ENCODE measurements at regions not wholly inside any gene's neighbourhood (a gene's known extent, or its start where the extent isn't known, plus 50 kb on each side); places are given as distances from the start of the nearest gene placed in this dataset.

DNA sequence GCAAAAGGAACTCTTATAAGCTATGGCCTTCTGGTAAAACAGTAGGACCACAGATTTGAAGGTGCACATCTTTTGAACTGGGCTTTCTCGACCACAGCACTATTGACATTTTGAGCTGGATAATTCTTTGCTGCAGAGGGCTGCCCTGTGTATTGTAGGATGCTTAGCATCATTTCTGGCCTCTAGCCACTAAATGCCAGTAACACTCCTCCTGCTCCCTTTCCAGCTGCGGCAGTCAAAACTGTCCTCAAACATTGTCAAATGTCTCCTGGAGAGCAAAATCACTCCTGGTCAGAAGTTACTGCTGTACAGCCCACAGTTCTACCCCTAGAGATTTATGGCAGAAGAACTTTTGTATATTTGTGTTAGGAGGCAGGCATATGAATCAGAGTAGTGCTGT is 836.7 kb downstream of the PLA2G4A start:
- Mint-ChIP-seq H3K27ac (no peak overlapping the region), H3K36me3 (ENCODE audit: low read depth) (peaks cover 3% of the 10 kb centered on the region; the same call in 1 of the 3 replicates), H3K9me3 (no peaks in the 10 kb centered on the region), H3K27me3 (ENCODE audit: insufficient read depth, low read depth, poor library complexity) (no peaks in the 10 kb centered on the region), H3K4me3 (no peak overlapping the region), H3K4me1 (no peaks in the 10 kb centered on the region)
- no peak for DNase-seq (ENCODE audit: low spot score)
- TF ChIP-seq ZNF331 (CRISPR knock-in tag; IDR thresholded peaks at IDR 0.05; ENCODE audit: low read depth) (no peak), POLR2AphosphoS5 (IDR thresholded peaks at IDR 0.05; ENCODE audit: low read depth) (no peak), EZH2 (IDR thresholded peaks at IDR 0.05; ENCODE audit: low read depth, unreplicated experiment) (no peak), JUNB (IDR thresholded peaks at IDR 0.05; ENCODE audit: unreplicated experiment) (no peak), NANOG (IDR thresholded peaks at IDR 0.05; ENCODE audit: borderline replicate concordance) (no peak), EZH2phosphoT487 (IDR thresholded peaks at IDR 0.05; ENCODE audit: unreplicated experiment) (no peak), ZNF114 (CRISPR knock-in tag; IDR thresholded peaks at IDR 0.05) (no peak), CREB1 (CRISPR knock-in tag; IDR thresholded peaks at IDR 0.05; ENCODE audit: low read depth) (no peak), STAT1 (IDR thresholded peaks at IDR 0.05; ENCODE audit: unreplicated experiment) (no peak)
- TF ChIP-seq, protein P1, sequence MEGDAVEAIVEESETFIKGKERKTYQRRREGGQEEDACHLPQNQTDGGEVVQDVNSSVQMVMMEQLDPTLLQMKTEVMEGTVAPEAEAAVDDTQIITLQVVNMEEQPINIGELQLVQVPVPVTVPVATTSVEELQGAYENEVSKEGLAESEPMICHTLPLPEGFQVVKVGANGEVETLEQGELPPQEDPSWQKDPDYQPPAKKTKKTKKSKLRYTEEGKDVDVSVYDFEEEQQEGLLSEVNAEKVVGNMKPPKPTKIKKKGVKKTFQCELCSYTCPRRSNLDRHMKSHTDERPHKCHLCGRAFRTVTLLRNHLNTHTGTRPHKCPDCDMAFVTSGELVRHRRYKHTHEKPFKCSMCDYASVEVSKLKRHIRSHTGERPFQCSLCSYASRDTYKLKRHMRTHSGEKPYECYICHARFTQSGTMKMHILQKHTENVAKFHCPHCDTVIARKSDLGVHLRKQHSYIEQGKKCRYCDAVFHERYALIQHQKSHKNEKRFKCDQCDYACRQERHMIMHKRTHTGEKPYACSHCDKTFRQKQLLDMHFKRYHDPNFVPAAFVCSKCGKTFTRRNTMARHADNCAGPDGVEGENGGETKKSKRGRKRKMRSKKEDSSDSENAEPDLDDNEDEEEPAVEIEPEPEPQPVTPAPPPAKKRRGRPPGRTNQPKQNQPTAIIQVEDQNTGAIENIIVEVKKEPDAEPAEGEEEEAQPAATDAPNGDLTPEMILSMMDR (conservative IDR thresholded peaks at IDR 0.05; ENCODE audit: low read depth in 2 of 2): no peak
- TF ChIP-seq, protein P2, sequence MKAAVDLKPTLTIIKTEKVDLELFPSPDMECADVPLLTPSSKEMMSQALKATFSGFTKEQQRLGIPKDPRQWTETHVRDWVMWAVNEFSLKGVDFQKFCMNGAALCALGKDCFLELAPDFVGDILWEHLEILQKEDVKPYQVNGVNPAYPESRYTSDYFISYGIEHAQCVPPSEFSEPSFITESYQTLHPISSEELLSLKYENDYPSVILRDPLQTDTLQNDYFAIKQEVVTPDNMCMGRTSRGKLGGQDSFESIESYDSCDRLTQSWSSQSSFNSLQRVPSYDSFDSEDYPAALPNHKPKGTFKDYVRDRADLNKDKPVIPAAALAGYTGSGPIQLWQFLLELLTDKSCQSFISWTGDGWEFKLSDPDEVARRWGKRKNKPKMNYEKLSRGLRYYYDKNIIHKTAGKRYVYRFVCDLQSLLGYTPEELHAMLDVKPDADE (IDR thresholded peaks at IDR 0.05): no peak
- TF ChIP-seq, protein P3, sequence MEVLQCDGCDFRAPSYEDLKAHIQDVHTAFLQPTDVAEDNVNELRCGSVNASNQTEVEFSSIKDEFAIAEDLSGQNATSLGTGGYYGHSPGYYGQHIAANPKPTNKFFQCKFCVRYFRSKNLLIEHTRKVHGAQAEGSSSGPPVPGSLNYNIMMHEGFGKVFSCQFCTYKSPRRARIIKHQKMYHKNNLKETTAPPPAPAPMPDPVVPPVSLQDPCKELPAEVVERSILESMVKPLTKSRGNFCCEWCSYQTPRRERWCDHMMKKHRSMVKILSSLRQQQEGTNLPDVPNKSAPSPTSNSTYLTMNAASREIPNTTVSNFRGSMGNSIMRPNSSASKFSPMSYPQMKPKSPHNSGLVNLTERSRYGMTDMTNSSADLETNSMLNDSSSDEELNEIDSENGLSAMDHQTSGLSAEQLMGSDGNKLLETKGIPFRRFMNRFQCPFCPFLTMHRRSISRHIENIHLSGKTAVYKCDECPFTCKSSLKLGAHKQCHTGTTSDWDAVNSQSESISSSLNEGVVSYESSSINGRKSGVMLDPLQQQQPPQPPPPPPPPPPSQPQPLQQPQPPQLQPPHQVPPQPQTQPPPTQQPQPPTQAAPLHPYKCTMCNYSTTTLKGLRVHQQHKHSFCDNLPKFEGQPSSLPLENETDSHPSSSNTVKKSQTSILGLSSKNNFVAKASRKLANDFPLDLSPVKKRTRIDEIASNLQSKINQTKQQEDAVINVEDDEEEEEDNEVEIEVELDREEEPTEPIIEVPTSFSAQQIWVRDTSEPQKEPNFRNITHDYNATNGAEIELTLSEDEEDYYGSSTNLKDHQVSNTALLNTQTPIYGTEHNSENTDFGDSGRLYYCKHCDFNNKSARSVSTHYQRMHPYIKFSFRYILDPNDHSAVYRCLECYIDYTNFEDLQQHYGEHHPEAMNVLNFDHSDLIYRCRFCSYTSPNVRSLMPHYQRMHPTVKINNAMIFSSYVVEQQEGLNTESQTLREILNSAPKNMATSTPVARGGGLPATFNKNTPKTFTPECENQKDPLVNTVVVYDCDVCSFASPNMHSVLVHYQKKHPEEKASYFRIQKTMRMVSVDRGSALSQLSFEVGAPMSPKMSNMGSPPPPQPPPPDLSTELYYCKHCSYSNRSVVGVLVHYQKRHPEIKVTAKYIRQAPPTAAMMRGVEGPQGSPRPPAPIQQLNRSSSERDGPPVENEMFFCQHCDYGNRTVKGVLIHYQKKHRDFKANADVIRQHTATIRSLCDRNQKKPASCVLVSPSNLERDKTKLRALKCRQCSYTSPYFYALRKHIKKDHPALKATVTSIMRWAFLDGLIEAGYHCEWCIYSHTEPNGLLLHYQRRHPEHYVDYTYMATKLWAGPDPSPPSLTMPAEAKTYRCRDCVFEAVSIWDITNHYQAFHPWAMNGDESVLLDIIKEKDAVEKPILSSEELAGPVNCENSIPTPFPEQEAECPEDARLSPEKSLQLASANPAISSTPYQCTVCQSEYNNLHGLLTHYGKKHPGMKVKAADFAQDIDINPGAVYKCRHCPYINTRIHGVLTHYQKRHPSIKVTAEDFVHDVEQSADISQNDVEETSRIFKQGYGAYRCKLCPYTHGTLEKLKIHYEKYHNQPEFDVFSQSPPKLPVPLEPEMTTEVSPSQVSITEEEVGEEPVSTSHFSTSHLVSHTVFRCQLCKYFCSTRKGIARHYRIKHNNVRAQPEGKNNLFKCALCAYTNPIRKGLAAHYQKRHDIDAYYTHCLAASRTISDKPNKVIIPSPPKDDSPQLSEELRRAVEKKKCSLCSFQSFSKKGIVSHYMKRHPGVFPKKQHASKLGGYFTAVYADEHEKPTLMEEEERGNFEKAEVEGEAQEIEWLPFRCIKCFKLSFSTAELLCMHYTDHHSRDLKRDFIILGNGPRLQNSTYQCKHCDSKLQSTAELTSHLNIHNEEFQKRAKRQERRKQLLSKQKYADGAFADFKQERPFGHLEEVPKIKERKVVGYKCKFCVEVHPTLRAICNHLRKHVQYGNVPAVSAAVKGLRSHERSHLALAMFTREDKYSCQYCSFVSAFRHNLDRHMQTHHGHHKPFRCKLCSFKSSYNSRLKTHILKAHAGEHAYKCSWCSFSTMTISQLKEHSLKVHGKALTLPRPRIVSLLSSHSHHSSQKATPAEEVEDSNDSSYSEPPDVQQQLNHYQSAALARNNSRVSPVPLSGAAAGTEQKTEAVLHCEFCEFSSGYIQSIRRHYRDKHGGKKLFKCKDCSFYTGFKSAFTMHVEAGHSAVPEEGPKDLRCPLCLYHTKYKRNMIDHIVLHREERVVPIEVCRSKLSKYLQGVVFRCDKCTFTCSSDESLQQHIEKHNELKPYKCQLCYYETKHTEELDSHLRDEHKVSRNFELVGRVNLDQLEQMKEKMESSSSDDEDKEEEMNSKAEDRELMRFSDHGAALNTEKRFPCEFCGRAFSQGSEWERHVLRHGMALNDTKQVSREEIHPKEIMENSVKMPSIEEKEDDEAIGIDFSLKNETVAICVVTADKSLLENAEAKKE (CRISPR knock-in tag; IDR thresholded peaks at IDR 0.05): no peak
- TF ChIP-seq, protein P4, sequence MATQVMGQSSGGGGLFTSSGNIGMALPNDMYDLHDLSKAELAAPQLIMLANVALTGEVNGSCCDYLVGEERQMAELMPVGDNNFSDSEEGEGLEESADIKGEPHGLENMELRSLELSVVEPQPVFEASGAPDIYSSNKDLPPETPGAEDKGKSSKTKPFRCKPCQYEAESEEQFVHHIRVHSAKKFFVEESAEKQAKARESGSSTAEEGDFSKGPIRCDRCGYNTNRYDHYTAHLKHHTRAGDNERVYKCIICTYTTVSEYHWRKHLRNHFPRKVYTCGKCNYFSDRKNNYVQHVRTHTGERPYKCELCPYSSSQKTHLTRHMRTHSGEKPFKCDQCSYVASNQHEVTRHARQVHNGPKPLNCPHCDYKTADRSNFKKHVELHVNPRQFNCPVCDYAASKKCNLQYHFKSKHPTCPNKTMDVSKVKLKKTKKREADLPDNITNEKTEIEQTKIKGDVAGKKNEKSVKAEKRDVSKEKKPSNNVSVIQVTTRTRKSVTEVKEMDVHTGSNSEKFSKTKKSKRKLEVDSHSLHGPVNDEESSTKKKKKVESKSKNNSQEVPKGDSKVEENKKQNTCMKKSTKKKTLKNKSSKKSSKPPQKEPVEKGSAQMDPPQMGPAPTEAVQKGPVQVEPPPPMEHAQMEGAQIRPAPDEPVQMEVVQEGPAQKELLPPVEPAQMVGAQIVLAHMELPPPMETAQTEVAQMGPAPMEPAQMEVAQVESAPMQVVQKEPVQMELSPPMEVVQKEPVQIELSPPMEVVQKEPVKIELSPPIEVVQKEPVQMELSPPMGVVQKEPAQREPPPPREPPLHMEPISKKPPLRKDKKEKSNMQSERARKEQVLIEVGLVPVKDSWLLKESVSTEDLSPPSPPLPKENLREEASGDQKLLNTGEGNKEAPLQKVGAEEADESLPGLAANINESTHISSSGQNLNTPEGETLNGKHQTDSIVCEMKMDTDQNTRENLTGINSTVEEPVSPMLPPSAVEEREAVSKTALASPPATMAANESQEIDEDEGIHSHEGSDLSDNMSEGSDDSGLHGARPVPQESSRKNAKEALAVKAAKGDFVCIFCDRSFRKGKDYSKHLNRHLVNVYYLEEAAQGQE (IDR thresholded peaks at IDR 0.05; ENCODE audit: unreplicated experiment): no peak
- H3K9me2 ChIP-seq (ENCODE audit: insufficient read depth): 0 out of 2 replicates have a peak, but pooled peaks cover 4% of the 10 kb centered on the region
- H3K4me2 ChIP-seq: no peak overlapping the region
- H4K20me1 ChIP-seq (replicated peaks; ENCODE audit: insufficient read depth): no peaks in the 10 kb centered on the region
- no peak overlapping the region for H3K27ac ChIP-seq (ENCODE audit: low read depth)
- no peaks in the 10 kb centered on the region for H3F3A ChIP-seq (replicated peaks; ENCODE audit: low read depth)
- H2AFZ ChIP-seq: no peak overlapping the region
- no peak overlapping the region for H3K4me3 ChIP-seq
- no peaks in the 10 kb centered on the region for H3K4me1 ChIP-seq (ENCODE audit: insufficient read depth)
- no peaks in the 10 kb centered on the region for H3K27me3 ChIP-seq (ENCODE audit: insufficient read depth)
- H3K36me3 ChIP-seq (ENCODE audit: insufficient read depth): no peaks in the 10 kb centered on the region
- no peaks in the 10 kb centered on the region for H3K79me2 ChIP-seq (replicated peaks; ENCODE audit: insufficient read depth)
- no peak for ATAC-seq

Data from GM23338 (cell line).